Neural cell (in vitro differentiated cells): ENCODE measurements at regions not wholly inside any gene's neighbourhood (a gene's known extent, or its start where the extent isn't known, plus 50 kb on each side); places are given as distances from the start of the nearest gene placed in this dataset.

Experiments
- H2AFZ ChIP-seq: fragments of 200-600, 300-800 bp; sonication (generic), shearing (Covaris generic); 2 replicates; pipeline ENCODE4 v1.6.0; 2014; ENCODE audit warnings: low read depth, mild to moderate bottlenecking, antibody characterized with exemption, low read length, moderate library complexity
- H3F3A ChIP-seq: fragments of 200-600 bp; shearing (Covaris generic); 2 replicates; pipeline ENCODE4 v1.6.1; 2016; ENCODE audit warnings: mild to moderate bottlenecking, moderate library complexity, mixed read lengths, antibody characterized with exemption, low read length; ENCODE audit not compliant: insufficient read depth, poor library complexity, severe bottlenecking
- H3K27ac ChIP-seq: fragments of 200-600, 300-800 bp; sonication (generic), shearing (Covaris generic); 2 replicates; pipeline ENCODE4 v1.5.1; 2014; ENCODE audit warnings: mild to moderate bottlenecking, low read length, moderate library complexity
- H3K27me3 ChIP-seq: fragments of 300-800, 200-600 bp; sonication (generic), shearing (Covaris generic); 2 replicates; pipeline ENCODE4 v1.6.0; 2014; ENCODE audit warnings: mild to moderate bottlenecking, low read depth, low read length, moderate library complexity; ENCODE audit not compliant: insufficient read depth
- H3K36me3 ChIP-seq: fragments of 300-800, 200-600 bp; sonication (generic), shearing (Covaris generic); 2 replicates; pipeline ENCODE4 v1.5.1; 2014; ENCODE audit warnings: mild to moderate bottlenecking, antibody characterized with exemption, low read length, moderate library complexity; ENCODE audit not compliant: insufficient read depth
- H3K4me2 ChIP-seq: fragments of 300-800, 200-600 bp; sonication (generic), shearing (Covaris generic); 2 replicates; pipeline ENCODE4 v1.6.0; 2014; ENCODE audit warnings: mild to moderate bottlenecking, low read length
- H3K4me3 ChIP-seq: fragments of 300-800, 200-600 bp; sonication (generic), shearing (Covaris generic); 2 replicates; pipeline ENCODE4 v1.5.1; 2014; ENCODE audit warnings: mild to moderate bottlenecking, low read length, moderate library complexity
- H3K79me2 ChIP-seq: fragments of 200-600 bp; shearing (Covaris generic); replicated peaks from 2 replicates; pipeline ENCODE4 v1.6.0; 2014; ENCODE audit warnings: mild to moderate bottlenecking, low read length, moderate library complexity; ENCODE audit not compliant: insufficient read depth
- H3K9ac ChIP-seq: fragments of 300-800, 200-600 bp; sonication (generic), shearing (Covaris generic); 2 replicates; pipeline ENCODE4 v1.6.1; 2016; ENCODE audit warnings: mild to moderate bottlenecking, low read length, mixed read lengths
- H3K9me2 ChIP-seq: fragments of 200-600 bp; shearing (Covaris generic); 2 replicates; pipeline ENCODE4 v1.6.1; 2016; ENCODE audit warnings: mild to moderate bottlenecking, low read length, mixed read lengths; ENCODE audit not compliant: insufficient read depth
- H3K9me3 ChIP-seq: fragments of 200-600, 300-800 bp; sonication (generic), shearing (Covaris generic); 2 replicates; pipeline ENCODE4 v1.6.1; 2016; ENCODE audit warnings: mild to moderate bottlenecking, mixed run types, low read length, moderate library complexity, mixed read lengths
- H4K20me1 ChIP-seq: fragments of 200-600 bp; shearing (Covaris generic); 2 replicates; pipeline ENCODE4 v1.6.1; 2016; ENCODE audit warnings: mild to moderate bottlenecking, mixed run types; ENCODE audit not compliant: insufficient read depth
- CTCF ChIP-seq: fragments of 450-650 bp; IDR thresholded peaks from 2 replicates; pipeline ENCODE4 v1.5.1; 2014; ENCODE audit warnings: antibody characterized with exemption, mild to moderate bottlenecking, moderate library complexity; ENCODE audit not compliant: poor library complexity, severe bottlenecking
- EP300 ChIP-seq: fragments of 450-650 bp; conservative IDR thresholded peaks from 2 replicates; pipeline ENCODE4 v1.6.1; 2014; ENCODE audit warnings: antibody characterized with exemption, mild to moderate bottlenecking, moderate library complexity; ENCODE audit not compliant: poor library complexity, severe bottlenecking
- EZH2 ChIP-seq: fragments of 200-600, 300-800 bp; shearing (Covaris generic), sonication (generic); IDR thresholded peaks from 2 replicates; pipeline ENCODE4 v1.6.1; 2014; ENCODE audit warnings: antibody characterized with exemption, low read length, borderline replicate concordance, mild to moderate bottlenecking; ENCODE audit not compliant: insufficient read depth, poor library complexity, severe bottlenecking
- MXI1 ChIP-seq: fragments of 450-650 bp; conservative IDR thresholded peaks from 2 replicates; pipeline ENCODE4 v1.6.1; 2014; ENCODE audit warnings: antibody characterized with exemption, mild to moderate bottlenecking; ENCODE audit not compliant: poor library complexity, severe bottlenecking
- POLR2AphosphoS5 ChIP-seq: IDR thresholded peaks from 2 replicates; pipeline ENCODE4 v1.6.1; 2012
- RAD21 ChIP-seq: fragments of 450-650 bp; conservative IDR thresholded peaks from 2 replicates; pipeline ENCODE4 v1.6.1; 2014; ENCODE audit warnings: antibody characterized with exemption, mild to moderate bottlenecking, moderate library complexity
- REST ChIP-seq: IDR thresholded peaks from 2 replicates; pipeline ENCODE4 v1.6.1; 2012; ENCODE audit warnings: borderline replicate concordance
- SMC3 ChIP-seq: fragments of 450-650 bp; conservative IDR thresholded peaks from 2 replicates; pipeline ENCODE4 v1.6.1; 2014; ENCODE audit warnings: antibody characterized with exemption, mild to moderate bottlenecking, moderate library complexity; ENCODE audit not compliant: poor library complexity
- TAF1 ChIP-seq: IDR thresholded peaks from 2 replicates; pipeline ENCODE4 v1.6.1; 2012; ENCODE audit warnings: low read depth

GRCh38 chr10:45227042-45227441, 88.4 kb downstream of the OR13A1 start:
- no peaks in the 10 kb centered on the region for H3K36me3 ChIP-seq
- H2AFZ ChIP-seq: no peak overlapping the region
- no peaks in the 10 kb centered on the region for H3K79me2 ChIP-seq
- no peaks in the 10 kb centered on the region for H3K27me3 ChIP-seq
- peaks cover 6% of the 10 kb centered on the region for H3K9me3 ChIP-seq
- H3F3A ChIP-seq: no peaks in the 10 kb centered on the region
- H3K9ac ChIP-seq: no peak overlapping the region
- peak overlapping the region; percentile 21 for H3K4me3 ChIP-seq
- H4K20me1 ChIP-seq: no peaks in the 10 kb centered on the region
- no peak for TF ChIP-seq SMC3
- no peak for TF ChIP-seq TAF1
- no peak for TF ChIP-seq CTCF
- no peak for TF ChIP-seq POLR2AphosphoS5
- TF ChIP-seq MXI1: no peak
- TF ChIP-seq EZH2: no peak
- no peak for TF ChIP-seq RAD21
- TF ChIP-seq REST: no peak
- no peak for TF ChIP-seq EP300
- no peak overlapping the region for H3K4me2 ChIP-seq
- no peaks in the 10 kb centered on the region for H3K9me2 ChIP-seq
- peak overlapping the region; percentile 49 for H3K27ac ChIP-seq

- TF ChIP-seq RAD21 (no peak), EP300 (no peak), MXI1 (no peak), TAF1 (no peak), POLR2AphosphoS5 (no peak), EZH2 (no peak), REST (no peak), CTCF (no peak)
- Histone ChIP-seq H3K9me3 (peaks cover 6% of the 10 kb centered on the region), H3K27ac (peak overlapping the region; percentile 49), H2AFZ (no peak overlapping the region), H3K36me3 (no peaks in the 10 kb centered on the region), H3K9ac (no peak overlapping the region), H3F3A (no peaks in the 10 kb centered on the region), H3K79me2 (no peaks in the 10 kb centered on the region), H3K27me3 (no peaks in the 10 kb centered on the region), H4K20me1 (no peaks in the 10 kb centered on the region), H3K9me2 (no peaks in the 10 kb centered on the region), H3K4me3 (peak overlapping the region; percentile 21), H3K4me2 (no peak overlapping the region)
Observed at GRCh38 chr10:45227456-45227855, 88.0 kb downstream of the OR13A1 start.
